ENCODE measurements at regions not wholly inside any gene's neighbourhood (a gene's known extent, or its start where the extent isn't known, plus 50 kb on each side); places are given as distances from the start of the nearest gene placed in this dataset.

DNA sequence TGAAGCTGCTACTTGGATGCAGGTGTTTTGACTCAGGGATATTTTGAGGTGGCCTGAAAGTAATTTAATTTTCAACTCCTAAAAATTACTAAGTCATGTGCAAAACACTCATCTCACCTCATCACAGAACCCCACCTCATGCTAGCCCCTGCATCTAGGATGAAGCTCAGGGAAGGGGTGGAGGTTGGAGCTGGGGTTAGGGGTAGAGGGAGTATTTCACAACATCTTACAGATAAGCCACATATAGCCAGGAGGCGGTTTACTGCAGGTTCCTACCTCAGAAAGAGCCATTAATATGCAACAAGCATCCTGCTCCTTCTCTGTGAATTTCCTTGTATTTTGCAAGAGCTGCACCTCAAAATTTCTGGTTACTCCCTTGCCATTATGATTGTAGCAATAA is 70.5 kb upstream of the TSPAN5 start:
- Mint-ChIP-seq H3K4me3 (no peak overlapping the region), H3K9me3 (peaks cover 17% of the 10 kb centered on the region), H3K27me3 (ENCODE audit: low read depth) (no peaks in the 10 kb centered on the region), H3K36me3 (ENCODE audit: low read depth) (no peaks in the 10 kb centered on the region), H3K27ac (no peak overlapping the region), H3K4me1 (no peaks in the 10 kb centered on the region)
- TF ChIP-seq, protein P1, sequence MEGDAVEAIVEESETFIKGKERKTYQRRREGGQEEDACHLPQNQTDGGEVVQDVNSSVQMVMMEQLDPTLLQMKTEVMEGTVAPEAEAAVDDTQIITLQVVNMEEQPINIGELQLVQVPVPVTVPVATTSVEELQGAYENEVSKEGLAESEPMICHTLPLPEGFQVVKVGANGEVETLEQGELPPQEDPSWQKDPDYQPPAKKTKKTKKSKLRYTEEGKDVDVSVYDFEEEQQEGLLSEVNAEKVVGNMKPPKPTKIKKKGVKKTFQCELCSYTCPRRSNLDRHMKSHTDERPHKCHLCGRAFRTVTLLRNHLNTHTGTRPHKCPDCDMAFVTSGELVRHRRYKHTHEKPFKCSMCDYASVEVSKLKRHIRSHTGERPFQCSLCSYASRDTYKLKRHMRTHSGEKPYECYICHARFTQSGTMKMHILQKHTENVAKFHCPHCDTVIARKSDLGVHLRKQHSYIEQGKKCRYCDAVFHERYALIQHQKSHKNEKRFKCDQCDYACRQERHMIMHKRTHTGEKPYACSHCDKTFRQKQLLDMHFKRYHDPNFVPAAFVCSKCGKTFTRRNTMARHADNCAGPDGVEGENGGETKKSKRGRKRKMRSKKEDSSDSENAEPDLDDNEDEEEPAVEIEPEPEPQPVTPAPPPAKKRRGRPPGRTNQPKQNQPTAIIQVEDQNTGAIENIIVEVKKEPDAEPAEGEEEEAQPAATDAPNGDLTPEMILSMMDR (IDR thresholded peaks at IDR 0.05; ENCODE audit: unreplicated experiment in 3 of 3), result no peak

DNA sequence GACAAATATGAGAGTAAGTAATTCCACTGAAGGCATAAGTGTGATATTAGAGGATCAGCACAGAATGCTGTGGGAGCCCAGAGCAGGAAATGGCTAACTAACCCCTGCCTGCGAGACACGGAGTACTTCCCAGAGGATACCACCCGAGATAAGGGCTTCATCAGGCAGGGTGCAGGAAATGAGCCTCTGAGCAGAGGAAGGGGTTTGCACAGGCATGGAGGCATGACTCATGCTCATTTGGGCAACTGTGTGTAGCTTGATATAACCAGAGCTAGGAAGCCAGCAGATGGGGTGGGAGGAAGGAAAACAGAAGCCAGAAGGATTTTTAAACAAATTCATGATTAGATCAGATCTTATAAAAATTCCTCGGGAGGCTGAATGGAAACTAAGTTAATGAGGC is 70.0 kb upstream of the TSPAN5 start:
- Mint-ChIP-seq H3K4me1 (no peaks in the 10 kb centered on the region), H3K9me3 (peaks cover 17% of the 10 kb centered on the region), H3K27me3 (ENCODE audit: low read depth) (no peaks in the 10 kb centered on the region), H3K4me3 (no peak overlapping the region), H3K27ac (no peak overlapping the region), H3K36me3 (ENCODE audit: low read depth) (no peaks in the 10 kb centered on the region)
- TF ChIP-seq, protein P1 (IDR thresholded peaks at IDR 0.05; ENCODE audit: unreplicated experiment in 3 of 3), result no peak

DNA sequence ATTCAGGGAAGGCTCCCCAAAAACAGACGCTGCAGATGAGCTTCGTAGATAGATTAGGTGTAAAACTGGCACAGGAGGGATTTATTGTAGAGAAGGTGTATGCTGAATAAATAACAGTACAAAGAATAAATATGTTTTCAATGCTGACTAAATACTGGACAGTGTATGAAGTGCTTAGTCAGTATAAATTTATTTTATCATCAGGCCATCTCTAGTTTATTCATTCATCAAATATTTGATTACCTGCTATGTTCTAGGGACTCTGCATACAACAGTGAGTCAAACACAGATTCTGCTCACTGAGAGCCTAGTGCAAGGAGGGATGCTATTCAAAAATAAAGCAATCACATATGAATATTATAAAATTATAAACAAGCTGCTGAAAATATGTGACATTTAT is 63.6 kb upstream of the TSPAN5 start:
- TF ChIP-seq, protein P1 (IDR thresholded peaks at IDR 0.05; ENCODE audit: unreplicated experiment in 3 of 3), result no peak
- H3K9me3 Mint-ChIP-seq, result peaks cover 31% of the 10 kb centered on the region
- no peak overlapping the region for H3K27ac Mint-ChIP-seq
- no peaks in the 10 kb centered on the region for H3K27me3 Mint-ChIP-seq (ENCODE audit: low read depth)
- H3K4me1 Mint-ChIP-seq, result no peaks in the 10 kb centered on the region
- H3K36me3 Mint-ChIP-seq (ENCODE audit: low read depth), result no peaks in the 10 kb centered on the region
- H3K4me3 Mint-ChIP-seq, result no peak overlapping the region

GRCh38 chr4:98720871-98721480 is 62.6 kb upstream of the TSPAN5 start:
- TF ChIP-seq, protein P1 (IDR thresholded peaks at IDR 0.05; ENCODE audit: unreplicated experiment in 3 of 3), result no peak
- H3K4me3 Mint-ChIP-seq, result no peak overlapping the region
- no peaks in the 10 kb centered on the region for H3K4me1 Mint-ChIP-seq
- H3K9me3 Mint-ChIP-seq, result peaks cover 30% of the 10 kb centered on the region
- H3K36me3 Mint-ChIP-seq (ENCODE audit: low read depth), result no peaks in the 10 kb centered on the region
- H3K27ac Mint-ChIP-seq, result no peak overlapping the region
- no peaks in the 10 kb centered on the region for H3K27me3 Mint-ChIP-seq (ENCODE audit: low read depth)

GRCh38 chr4:98716796-98717195 is 58.4 kb upstream of the TSPAN5 start:
- TF ChIP-seq, protein P1 (IDR thresholded peaks at IDR 0.05; ENCODE audit: unreplicated experiment in 3 of 3), result no peak
- Mint-ChIP-seq H3K9me3 (peaks cover 4% of the 10 kb centered on the region), H3K4me1 (no peaks in the 10 kb centered on the region), H3K27me3 (ENCODE audit: low read depth) (no peaks in the 10 kb centered on the region), H3K36me3 (ENCODE audit: low read depth) (no peaks in the 10 kb centered on the region), H3K4me3 (no peak overlapping the region), H3K27ac (no peak overlapping the region)

DNA sequence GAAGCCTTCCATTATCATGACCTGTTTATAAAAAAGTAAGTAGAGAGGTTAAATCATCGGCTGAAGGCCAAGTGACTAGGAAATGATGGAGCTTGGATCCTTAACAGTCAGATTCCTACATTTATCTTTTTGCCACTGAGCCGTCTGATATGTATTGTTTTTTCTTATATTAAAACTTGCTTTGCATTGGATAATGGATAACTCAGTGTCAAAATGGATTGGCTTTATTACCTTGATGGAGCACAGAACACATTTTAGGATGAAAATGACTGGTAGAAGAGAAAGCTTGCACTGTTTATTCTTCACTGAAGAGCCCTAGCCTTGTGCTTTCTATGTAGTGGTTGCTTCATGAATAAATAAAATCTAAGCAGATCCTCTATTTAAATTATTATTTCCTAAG is 54.2 kb upstream of the TSPAN5 start:
- no peak overlapping the region for H3K4me3 Mint-ChIP-seq
- H3K27me3 Mint-ChIP-seq (ENCODE audit: low read depth), result no peaks in the 10 kb centered on the region
- H3K9me3 Mint-ChIP-seq, result peaks cover 12% of the 10 kb centered on the region

More for the DNA sequence above, 54.2 kb upstream of the TSPAN5 start:
- Mint-ChIP-seq H3K36me3 (ENCODE audit: low read depth) (no peaks in the 10 kb centered on the region), H3K27ac (no peak overlapping the region), H3K4me1 (no peaks in the 10 kb centered on the region)
- TF ChIP-seq, protein P1 (IDR thresholded peaks at IDR 0.05; ENCODE audit: unreplicated experiment in 3 of 3), result no peak

All from nephron (organoid).